GM23248 (cell line): ENCODE measurements at regions not wholly inside any gene's neighbourhood (a gene's known extent, or its start where the extent isn't known, plus 50 kb on each side); places are given as distances from the start of the nearest gene placed in this dataset.

Experiments used
- EZH2 ChIP-seq: fragments of 200-600 bp; sonication (generic); IDR thresholded peaks from 2 replicates; pipeline ENCODE4 v1.6.1; 2018; ENCODE audit warnings: antibody characterized with exemption, mild to moderate bottlenecking; ENCODE audit not compliant: insufficient read depth, poor library complexity, severe bottlenecking
- EZH2phosphoT487 ChIP-seq: fragments of 200-600 bp; sonication (generic); IDR thresholded peaks from 2 replicates; pipeline ENCODE4 v1.6.1; 2018; ENCODE audit warnings: antibody characterized with exemption, moderate library complexity, mild to moderate bottlenecking, low read depth; ENCODE audit not compliant: insufficient read depth

DNA sequence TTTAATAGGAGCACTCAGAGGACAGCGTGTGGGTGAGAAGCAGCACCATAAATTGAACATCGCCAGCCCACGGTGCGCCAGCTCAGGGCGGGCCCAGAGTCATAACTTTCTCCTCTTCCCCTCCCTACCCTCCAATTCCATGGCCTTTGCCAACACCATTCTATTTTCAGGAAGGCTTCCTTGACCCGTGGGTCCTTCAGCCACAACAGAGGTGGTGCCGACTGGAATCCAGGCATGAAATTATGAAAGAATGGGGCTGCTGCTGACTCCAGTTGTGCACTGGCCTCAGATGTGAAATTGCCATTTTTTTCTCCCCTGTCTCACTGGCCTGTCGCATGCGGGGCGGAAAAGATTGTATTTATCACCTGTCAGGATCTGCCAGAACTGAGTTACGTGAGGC is 345.9 kb downstream of the MIAT start:
- TF ChIP-seq EZH2 (no peak), EZH2phosphoT487 (no peak)
